ENCODE measurements at regions not wholly inside any gene's neighbourhood (a gene's known extent, or its start where the extent isn't known, plus 50 kb on each side); places are given as distances from the start of the nearest gene placed in this dataset.

DNA sequence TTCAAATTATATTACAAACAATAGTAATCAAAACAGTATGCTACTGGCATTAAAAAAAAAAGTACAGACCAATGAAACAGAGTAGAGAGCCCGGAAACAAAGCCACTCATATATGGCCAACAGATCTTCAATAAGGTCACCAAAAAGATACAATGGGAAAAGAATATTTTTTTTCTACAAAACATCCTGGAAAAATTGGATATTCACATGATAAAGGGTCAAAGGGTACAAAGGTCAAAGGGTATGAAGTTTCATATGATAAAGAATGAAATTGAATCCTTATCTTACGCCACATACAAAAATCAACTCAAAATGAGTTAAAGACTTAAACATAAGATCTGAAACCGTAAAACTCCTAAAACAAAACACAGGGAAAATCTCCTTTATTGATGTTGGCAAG, 168.5 kb upstream of the PELI2 start:
- Mint-ChIP-seq H3K27me3 (ENCODE audit: unreplicated experiment) (no peaks in the 10 kb centered on the region), H3K27ac (ENCODE audit: unreplicated experiment) (no peak overlapping the region), H3K4me3 (ENCODE audit: unreplicated experiment) (no peak overlapping the region), H3K9me3 (ENCODE audit: unreplicated experiment) (no peaks in the 10 kb centered on the region), H3K4me1 (ENCODE audit: unreplicated experiment) (peaks cover 10% of the 10 kb centered on the region), H3K36me3 (ENCODE audit: low read depth, unreplicated experiment) (no peaks in the 10 kb centered on the region)
- TF ChIP-seq, protein P1, sequence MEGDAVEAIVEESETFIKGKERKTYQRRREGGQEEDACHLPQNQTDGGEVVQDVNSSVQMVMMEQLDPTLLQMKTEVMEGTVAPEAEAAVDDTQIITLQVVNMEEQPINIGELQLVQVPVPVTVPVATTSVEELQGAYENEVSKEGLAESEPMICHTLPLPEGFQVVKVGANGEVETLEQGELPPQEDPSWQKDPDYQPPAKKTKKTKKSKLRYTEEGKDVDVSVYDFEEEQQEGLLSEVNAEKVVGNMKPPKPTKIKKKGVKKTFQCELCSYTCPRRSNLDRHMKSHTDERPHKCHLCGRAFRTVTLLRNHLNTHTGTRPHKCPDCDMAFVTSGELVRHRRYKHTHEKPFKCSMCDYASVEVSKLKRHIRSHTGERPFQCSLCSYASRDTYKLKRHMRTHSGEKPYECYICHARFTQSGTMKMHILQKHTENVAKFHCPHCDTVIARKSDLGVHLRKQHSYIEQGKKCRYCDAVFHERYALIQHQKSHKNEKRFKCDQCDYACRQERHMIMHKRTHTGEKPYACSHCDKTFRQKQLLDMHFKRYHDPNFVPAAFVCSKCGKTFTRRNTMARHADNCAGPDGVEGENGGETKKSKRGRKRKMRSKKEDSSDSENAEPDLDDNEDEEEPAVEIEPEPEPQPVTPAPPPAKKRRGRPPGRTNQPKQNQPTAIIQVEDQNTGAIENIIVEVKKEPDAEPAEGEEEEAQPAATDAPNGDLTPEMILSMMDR (IDR thresholded peaks at IDR 0.05; ENCODE audit: unreplicated experiment) = no peak
- DNase-seq (ENCODE audit: low spot score) = no peak

DNA sequence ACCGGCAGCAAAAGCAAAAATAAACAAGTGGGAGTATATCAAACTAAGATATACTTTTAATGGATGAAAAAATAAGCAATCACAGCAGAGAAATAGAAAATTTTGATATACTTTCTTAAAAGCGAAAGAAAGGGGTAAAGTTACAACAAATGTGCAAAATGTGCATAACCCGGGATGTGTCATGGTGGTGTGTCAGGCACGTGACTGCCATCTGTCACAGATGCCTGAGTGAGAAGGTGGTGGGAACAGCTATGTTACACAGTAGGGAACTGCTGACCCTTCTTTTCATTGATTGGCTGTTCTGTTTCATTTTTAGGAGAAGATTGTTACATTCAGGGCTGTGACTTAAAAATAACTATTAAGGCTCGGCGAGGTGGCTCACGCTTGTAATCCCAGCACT, 168.1 kb upstream of the PELI2 start:
- H3K27me3 Mint-ChIP-seq (ENCODE audit: unreplicated experiment) = no peaks in the 10 kb centered on the region
- TF ChIP-seq, protein P1 (IDR thresholded peaks at IDR 0.05; ENCODE audit: unreplicated experiment) = no peak
- H3K27ac Mint-ChIP-seq (ENCODE audit: unreplicated experiment) = no peak overlapping the region
- peaks cover 6% of the 10 kb centered on the region for H3K4me1 Mint-ChIP-seq (ENCODE audit: unreplicated experiment)
- no peaks in the 10 kb centered on the region for H3K9me3 Mint-ChIP-seq (ENCODE audit: unreplicated experiment)
- DNase-seq (ENCODE audit: low spot score) = no peak
- no peak overlapping the region for H3K4me3 Mint-ChIP-seq (ENCODE audit: unreplicated experiment)
- H3K36me3 Mint-ChIP-seq (ENCODE audit: low read depth, unreplicated experiment) = no peaks in the 10 kb centered on the region

DNA sequence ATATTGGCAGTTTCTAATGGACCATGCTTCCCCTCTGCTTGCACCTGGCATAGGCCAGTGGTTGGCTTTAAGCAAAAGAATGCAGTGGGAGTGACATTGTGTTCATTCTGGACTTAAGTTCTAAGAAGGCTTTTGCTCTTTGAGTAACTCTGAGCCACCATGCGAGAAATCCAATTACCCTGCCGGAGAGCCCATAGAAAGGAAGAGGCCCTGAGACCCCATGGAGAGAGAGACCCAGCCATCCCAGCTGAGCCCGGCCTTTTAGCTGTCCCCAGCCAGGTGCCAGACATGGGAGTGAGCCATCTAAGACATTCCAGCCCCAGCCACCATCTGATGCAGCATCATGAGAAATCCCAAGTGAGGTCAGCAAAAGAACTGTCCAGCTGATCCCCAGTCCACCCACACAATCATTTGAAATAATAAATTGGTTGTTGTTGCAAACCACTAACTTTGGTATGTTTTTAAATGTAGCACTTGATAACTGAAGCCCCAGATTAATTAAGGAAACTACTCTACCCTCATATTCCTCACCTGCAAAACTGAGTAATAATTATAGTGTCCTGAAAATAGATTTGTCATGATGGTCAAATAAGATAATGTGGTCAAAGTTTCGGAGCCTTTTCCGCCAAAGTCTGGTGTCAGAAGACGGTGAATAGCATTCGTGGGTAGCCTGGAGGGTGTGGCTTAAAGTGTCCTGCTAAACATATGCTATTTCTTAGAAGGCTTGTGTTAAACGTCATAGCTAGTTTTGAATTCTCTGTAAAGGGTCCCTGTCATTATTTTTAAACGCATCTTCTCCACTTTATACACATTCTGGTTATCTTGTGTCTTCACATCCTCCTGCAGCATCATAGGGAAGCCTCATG, 166.6 kb upstream of the PELI2 start:
- H3K4me3 Mint-ChIP-seq (ENCODE audit: unreplicated experiment) = no peak overlapping the region
- no peak overlapping the region for H3K27ac Mint-ChIP-seq (ENCODE audit: unreplicated experiment)
- H3K27me3 Mint-ChIP-seq (ENCODE audit: unreplicated experiment) = no peaks in the 10 kb centered on the region
- H3K9me3 Mint-ChIP-seq (ENCODE audit: unreplicated experiment) = no peaks in the 10 kb centered on the region
- H3K4me1 Mint-ChIP-seq (ENCODE audit: unreplicated experiment) = peaks cover 5% of the 10 kb centered on the region
- H3K36me3 Mint-ChIP-seq (ENCODE audit: low read depth, unreplicated experiment) = no peaks in the 10 kb centered on the region
- TF ChIP-seq, protein P1 (IDR thresholded peaks at IDR 0.05; ENCODE audit: unreplicated experiment) = no peak
- DNase-seq (ENCODE audit: low spot score) = no peak

DNA sequence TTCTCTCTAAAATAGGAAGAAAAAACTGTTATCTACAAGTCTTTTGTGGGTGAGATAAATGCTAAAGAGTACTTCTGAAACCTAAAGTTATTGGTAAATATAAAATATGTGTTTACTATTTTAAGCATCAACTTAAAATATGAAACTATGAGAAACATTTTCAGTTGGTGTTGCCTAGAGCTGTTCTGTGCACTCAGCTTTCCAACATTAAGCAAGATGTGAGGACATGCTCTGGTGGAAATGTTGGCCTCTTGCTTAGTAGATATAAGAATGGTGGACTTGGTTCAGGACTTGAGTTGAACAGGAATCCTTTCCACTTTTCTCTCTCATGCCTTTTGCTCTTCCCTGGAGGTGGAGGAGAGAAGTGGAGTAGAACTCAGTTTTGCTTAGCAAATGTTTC, 164.1 kb upstream of the PELI2 start:
- H3K27me3 Mint-ChIP-seq (ENCODE audit: unreplicated experiment) = no peaks in the 10 kb centered on the region
- H3K4me1 Mint-ChIP-seq (ENCODE audit: unreplicated experiment) = peaks cover 3% of the 10 kb centered on the region
- H3K4me3 Mint-ChIP-seq (ENCODE audit: unreplicated experiment) = no peak overlapping the region
- no peak overlapping the region for H3K27ac Mint-ChIP-seq (ENCODE audit: unreplicated experiment)
- TF ChIP-seq, protein P1 (IDR thresholded peaks at IDR 0.05; ENCODE audit: unreplicated experiment) = no peak
- no peaks in the 10 kb centered on the region for H3K36me3 Mint-ChIP-seq (ENCODE audit: low read depth, unreplicated experiment)
- no peaks in the 10 kb centered on the region for H3K9me3 Mint-ChIP-seq (ENCODE audit: unreplicated experiment)
- DNase-seq (ENCODE audit: low spot score) = no peak

DNA sequence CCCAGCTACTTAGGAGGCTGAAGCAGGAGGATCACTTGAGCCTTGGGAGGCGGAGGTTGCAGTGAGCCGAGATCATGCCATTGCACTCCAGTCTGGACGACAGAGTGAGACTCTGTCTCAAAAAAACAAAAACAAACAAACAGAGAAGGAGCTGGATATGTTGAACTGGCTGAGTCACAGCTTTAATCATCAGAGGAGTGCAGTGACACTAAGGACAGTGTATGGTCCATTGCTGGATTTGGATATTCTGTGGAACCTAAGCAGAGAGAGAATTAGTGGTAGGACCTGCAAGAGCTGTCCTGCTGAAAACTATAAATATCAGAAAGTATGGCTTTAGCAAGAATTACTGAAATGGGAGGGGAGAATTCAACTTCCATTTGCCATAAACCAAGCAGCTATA, 163.0 kb upstream of the PELI2 start:
- no peak overlapping the region for H3K27ac Mint-ChIP-seq (ENCODE audit: unreplicated experiment)
- peaks cover 5% of the 10 kb centered on the region for H3K4me1 Mint-ChIP-seq (ENCODE audit: unreplicated experiment)
- no peaks in the 10 kb centered on the region for H3K36me3 Mint-ChIP-seq (ENCODE audit: low read depth, unreplicated experiment)
- H3K27me3 Mint-ChIP-seq (ENCODE audit: unreplicated experiment) = no peaks in the 10 kb centered on the region
- no peak overlapping the region for H3K4me3 Mint-ChIP-seq (ENCODE audit: unreplicated experiment)
- no peaks in the 10 kb centered on the region for H3K9me3 Mint-ChIP-seq (ENCODE audit: unreplicated experiment)
- TF ChIP-seq, protein P1 (IDR thresholded peaks at IDR 0.05; ENCODE audit: unreplicated experiment) = no peak
- DNase-seq (ENCODE audit: low spot score) = no peak
